ENCODE measurements at regions not wholly inside any gene's neighbourhood (a gene's known extent, or its start where the extent isn't known, plus 50 kb on each side); places are given as distances from the start of the nearest gene placed in this dataset.

GRCh38 chr6:48397887-48398286, 286.9 kb upstream of the PTCHD4 start (continued):
- TF ChIP-seq ESRRG (CRISPR knock-in tag; IDR thresholded peaks at IDR 0.05): no peak
- TF ChIP-seq TOX (CRISPR knock-in tag; IDR thresholded peaks at IDR 0.05; ENCODE audit: borderline replicate concordance): no peak
- no peak for TF ChIP-seq SNAI2 (CRISPR knock-in tag; IDR thresholded peaks at IDR 0.05)
- TF ChIP-seq ZFP30 (CRISPR knock-in tag; IDR thresholded peaks at IDR 0.05): no peak

- TF ChIP-seq SNAI2 (CRISPR knock-in tag; IDR thresholded peaks at IDR 0.05) (no peak), CSRNP3 (CRISPR knock-in tag; IDR thresholded peaks at IDR 0.05) (no peak), TSHZ2 (CRISPR knock-in tag; IDR thresholded peaks at IDR 0.05) (no peak), ISL1 (CRISPR knock-in tag; IDR thresholded peaks at IDR 0.05) (no peak), ARNTL (CRISPR knock-in tag; IDR thresholded peaks at IDR 0.05; ENCODE audit: borderline replicate concordance, low read depth) (no peak), ESRRG (CRISPR knock-in tag; IDR thresholded peaks at IDR 0.05) (no peak), GLIS3 (CRISPR knock-in tag; IDR thresholded peaks at IDR 0.05) (no peak), ZFP3 (CRISPR knock-in tag; IDR thresholded peaks at IDR 0.05) (no peak), TCF4 (CRISPR knock-in tag; IDR thresholded peaks at IDR 0.05; ENCODE audit: borderline replicate concordance) (no peak), ZNF70 (CRISPR knock-in tag; IDR thresholded peaks at IDR 0.05) (no peak)
- TF ChIP-seq, protein P1, sequence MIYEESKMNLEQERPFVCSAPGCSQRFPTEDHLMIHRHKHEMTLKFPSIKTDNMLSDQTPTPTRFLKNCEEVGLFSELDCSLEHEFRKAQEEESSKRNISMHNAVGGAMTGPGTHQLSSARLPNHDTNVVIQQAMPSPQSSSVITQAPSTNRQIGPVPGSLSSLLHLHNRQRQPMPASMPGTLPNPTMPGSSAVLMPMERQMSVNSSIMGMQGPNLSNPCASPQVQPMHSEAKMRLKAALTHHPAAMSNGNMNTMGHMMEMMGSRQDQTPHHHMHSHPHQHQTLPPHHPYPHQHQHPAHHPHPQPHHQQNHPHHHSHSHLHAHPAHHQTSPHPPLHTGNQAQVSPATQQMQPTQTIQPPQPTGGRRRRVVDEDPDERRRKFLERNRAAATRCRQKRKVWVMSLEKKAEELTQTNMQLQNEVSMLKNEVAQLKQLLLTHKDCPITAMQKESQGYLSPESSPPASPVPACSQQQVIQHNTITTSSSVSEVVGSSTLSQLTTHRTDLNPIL (CRISPR knock-in tag; IDR thresholded peaks at IDR 0.05; ENCODE audit: low read depth): no peak
- ATAC-seq: no peak
Measured at GRCh38 chr6:48389146-48390043, 278.4 kb upstream of the PTCHD4 start.

DNA sequence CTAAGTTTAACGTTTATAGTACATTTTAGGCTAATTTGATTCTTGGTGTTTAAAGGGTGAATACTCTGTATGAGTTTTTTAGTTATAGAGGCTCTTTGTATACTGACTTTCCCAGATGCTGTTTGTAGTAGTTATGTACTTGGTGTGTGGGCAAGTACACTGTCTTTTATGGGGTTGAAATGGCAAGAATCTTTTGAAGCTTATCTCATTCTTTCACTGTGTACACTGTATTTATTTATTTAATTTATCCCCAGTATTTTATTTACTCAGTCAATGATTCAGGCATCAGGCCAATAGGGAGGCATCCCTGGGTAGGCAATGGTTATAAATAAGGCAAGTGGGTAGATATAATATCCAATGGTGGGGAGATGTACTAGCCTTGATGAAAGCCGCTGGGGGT, 277.0 kb upstream of the PTCHD4 start:
- TF ChIP-seq ZNF8 (CRISPR knock-in tag; IDR thresholded peaks at IDR 0.05) (no peak), ZFP3 (CRISPR knock-in tag; IDR thresholded peaks at IDR 0.05) (no peak), SNAI2 (CRISPR knock-in tag; IDR thresholded peaks at IDR 0.05) (no peak), ZNF565 (CRISPR knock-in tag; conservative IDR thresholded peaks at IDR 0.05; ENCODE audit: low read depth) (no peak), RARB (CRISPR knock-in tag; IDR thresholded peaks at IDR 0.05) (no peak)
- ATAC-seq: no peak

DNA sequence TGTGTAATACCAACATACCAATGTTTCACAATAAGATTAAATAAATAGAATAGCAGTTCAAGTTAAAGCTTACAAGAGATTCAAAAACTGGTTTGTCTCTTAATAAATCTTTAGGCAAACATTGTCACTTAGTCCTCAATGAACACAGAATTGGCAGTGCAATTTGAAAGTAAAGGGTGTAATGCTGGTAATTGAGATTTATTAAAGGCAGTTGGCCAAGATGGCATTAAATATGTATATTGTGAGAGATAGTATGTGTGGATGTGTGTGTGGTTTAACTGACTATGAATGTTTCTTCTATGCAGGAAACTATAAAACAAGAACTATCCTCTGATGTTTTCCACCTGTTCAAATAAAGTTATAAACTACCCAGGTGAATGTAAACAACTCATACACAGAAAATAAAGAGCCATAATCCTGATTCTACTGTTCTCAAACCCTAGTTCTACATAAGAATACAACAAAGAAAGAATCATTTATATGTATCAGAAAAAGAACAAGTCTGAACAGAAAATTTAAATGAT, 267.9 kb upstream of the PTCHD4 start:
- no peak for ATAC-seq
- TF ChIP-seq CSDC2 (CRISPR knock-in tag; IDR thresholded peaks at IDR 0.05): no peak
- TF ChIP-seq ZFP3 (CRISPR knock-in tag; IDR thresholded peaks at IDR 0.05): no peak
- no peak for TF ChIP-seq POU6F1 (CRISPR knock-in tag; IDR thresholded peaks at IDR 0.05; ENCODE audit: borderline replicate concordance, low read depth)
- TF ChIP-seq ESRRG (CRISPR knock-in tag; IDR thresholded peaks at IDR 0.05): no peak
- TF ChIP-seq PPARA (CRISPR knock-in tag; IDR thresholded peaks at IDR 0.05; ENCODE audit: borderline replicate concordance): no peak
- no peak for TF ChIP-seq ZNF565 (CRISPR knock-in tag; conservative IDR thresholded peaks at IDR 0.05; ENCODE audit: low read depth)
- TF ChIP-seq BACH2 (CRISPR knock-in tag; IDR thresholded peaks at IDR 0.05; ENCODE audit: borderline replicate concordance): no peak
- TF ChIP-seq OSR1 (CRISPR knock-in tag; IDR thresholded peaks at IDR 0.05): no peak
- TF ChIP-seq GLIS3 (CRISPR knock-in tag; IDR thresholded peaks at IDR 0.05): no peak
- TF ChIP-seq ZNF70 (CRISPR knock-in tag; IDR thresholded peaks at IDR 0.05): no peak
- no peak for TF ChIP-seq ISL1 (CRISPR knock-in tag; IDR thresholded peaks at IDR 0.05)
- no peak for TF ChIP-seq ZFP30 (CRISPR knock-in tag; IDR thresholded peaks at IDR 0.05)
- TF ChIP-seq CSRNP3 (CRISPR knock-in tag; IDR thresholded peaks at IDR 0.05): no peak
- TF ChIP-seq PATZ1 (CRISPR knock-in tag; IDR thresholded peaks at IDR 0.05; ENCODE audit: borderline replicate concordance): no peak
- TF ChIP-seq SNAI2 (CRISPR knock-in tag; IDR thresholded peaks at IDR 0.05): no peak
- no peak for TF ChIP-seq TOX (CRISPR knock-in tag; IDR thresholded peaks at IDR 0.05; ENCODE audit: borderline replicate concordance)
- TF ChIP-seq RARB (CRISPR knock-in tag; IDR thresholded peaks at IDR 0.05): no peak
- TF ChIP-seq ZC3H10 (CRISPR knock-in tag; IDR thresholded peaks at IDR 0.05): no peak
- no peak for TF ChIP-seq ARNTL (CRISPR knock-in tag; IDR thresholded peaks at IDR 0.05; ENCODE audit: borderline replicate concordance, low read depth)

Data from SK-N-SH treated with all-trans-retinoic acid at 6 μM for 48 hours (cell line).